ENCODE measurements at regions not wholly inside any gene's neighbourhood (a gene's known extent, or its start where the extent isn't known, plus 50 kb on each side); places are given as distances from the start of the nearest gene placed in this dataset.

DNA sequence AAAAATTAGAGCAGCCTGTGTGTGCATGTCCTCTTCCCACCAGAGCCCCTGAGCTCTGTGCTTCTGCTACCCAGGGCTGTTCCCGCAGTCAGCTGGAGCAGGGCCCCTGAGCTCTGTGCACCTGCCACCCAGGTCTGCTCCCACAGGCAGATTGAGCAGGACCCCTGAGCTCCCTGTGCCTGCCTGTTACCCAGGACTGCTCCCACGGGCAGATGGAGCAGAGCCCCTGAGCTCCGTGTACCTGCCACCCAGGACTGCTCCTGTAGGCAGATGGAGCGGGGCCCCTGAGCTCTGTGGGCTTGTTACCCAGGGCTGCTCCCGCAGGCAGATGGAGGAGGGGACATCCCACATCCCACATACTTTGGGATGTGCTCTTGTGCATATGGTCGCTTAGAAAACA is 186.8 kb upstream of the SOX1 start:
- TF ChIP-seq, protein P1, sequence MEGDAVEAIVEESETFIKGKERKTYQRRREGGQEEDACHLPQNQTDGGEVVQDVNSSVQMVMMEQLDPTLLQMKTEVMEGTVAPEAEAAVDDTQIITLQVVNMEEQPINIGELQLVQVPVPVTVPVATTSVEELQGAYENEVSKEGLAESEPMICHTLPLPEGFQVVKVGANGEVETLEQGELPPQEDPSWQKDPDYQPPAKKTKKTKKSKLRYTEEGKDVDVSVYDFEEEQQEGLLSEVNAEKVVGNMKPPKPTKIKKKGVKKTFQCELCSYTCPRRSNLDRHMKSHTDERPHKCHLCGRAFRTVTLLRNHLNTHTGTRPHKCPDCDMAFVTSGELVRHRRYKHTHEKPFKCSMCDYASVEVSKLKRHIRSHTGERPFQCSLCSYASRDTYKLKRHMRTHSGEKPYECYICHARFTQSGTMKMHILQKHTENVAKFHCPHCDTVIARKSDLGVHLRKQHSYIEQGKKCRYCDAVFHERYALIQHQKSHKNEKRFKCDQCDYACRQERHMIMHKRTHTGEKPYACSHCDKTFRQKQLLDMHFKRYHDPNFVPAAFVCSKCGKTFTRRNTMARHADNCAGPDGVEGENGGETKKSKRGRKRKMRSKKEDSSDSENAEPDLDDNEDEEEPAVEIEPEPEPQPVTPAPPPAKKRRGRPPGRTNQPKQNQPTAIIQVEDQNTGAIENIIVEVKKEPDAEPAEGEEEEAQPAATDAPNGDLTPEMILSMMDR (IDR thresholded peaks at IDR 0.05), result no peak
- TF ChIP-seq, protein P2, sequence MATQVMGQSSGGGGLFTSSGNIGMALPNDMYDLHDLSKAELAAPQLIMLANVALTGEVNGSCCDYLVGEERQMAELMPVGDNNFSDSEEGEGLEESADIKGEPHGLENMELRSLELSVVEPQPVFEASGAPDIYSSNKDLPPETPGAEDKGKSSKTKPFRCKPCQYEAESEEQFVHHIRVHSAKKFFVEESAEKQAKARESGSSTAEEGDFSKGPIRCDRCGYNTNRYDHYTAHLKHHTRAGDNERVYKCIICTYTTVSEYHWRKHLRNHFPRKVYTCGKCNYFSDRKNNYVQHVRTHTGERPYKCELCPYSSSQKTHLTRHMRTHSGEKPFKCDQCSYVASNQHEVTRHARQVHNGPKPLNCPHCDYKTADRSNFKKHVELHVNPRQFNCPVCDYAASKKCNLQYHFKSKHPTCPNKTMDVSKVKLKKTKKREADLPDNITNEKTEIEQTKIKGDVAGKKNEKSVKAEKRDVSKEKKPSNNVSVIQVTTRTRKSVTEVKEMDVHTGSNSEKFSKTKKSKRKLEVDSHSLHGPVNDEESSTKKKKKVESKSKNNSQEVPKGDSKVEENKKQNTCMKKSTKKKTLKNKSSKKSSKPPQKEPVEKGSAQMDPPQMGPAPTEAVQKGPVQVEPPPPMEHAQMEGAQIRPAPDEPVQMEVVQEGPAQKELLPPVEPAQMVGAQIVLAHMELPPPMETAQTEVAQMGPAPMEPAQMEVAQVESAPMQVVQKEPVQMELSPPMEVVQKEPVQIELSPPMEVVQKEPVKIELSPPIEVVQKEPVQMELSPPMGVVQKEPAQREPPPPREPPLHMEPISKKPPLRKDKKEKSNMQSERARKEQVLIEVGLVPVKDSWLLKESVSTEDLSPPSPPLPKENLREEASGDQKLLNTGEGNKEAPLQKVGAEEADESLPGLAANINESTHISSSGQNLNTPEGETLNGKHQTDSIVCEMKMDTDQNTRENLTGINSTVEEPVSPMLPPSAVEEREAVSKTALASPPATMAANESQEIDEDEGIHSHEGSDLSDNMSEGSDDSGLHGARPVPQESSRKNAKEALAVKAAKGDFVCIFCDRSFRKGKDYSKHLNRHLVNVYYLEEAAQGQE (IDR thresholded peaks at IDR 0.05; ENCODE audit: insufficient read depth in 1 of 2, low read depth in 2 of 2, low read length in 1 of 2), result no peak
